WTC11 (cell line): ENCODE measurements at regions not wholly inside any gene's neighbourhood (a gene's known extent, or its start where the extent isn't known, plus 50 kb on each side); places are given as distances from the start of the nearest gene placed in this dataset.

ENCODE experiments used
- ATAC-seq: fragments of 200-7000 bp; cut with Tn5 transposase; 2 replicates; pipeline ENCODE4 v1.10.0; 2021; ENCODE audit warnings: mild to moderate bottlenecking, moderate library complexity
- CTCF ChIA-PET: fragments of 300-600 bp; sonication (Branson Sonifier 250); formaldehyde crosslinking; loops from one replicate; lab custom pipeline; 2021; ENCODE audit warnings: antibody characterized with exemption; lab: Charles Lee
- POLR2A ChIA-PET: fragments of 350-600 bp; sonication (Branson Sonifier 250); formaldehyde crosslinking; loops from one replicate; lab custom pipeline; 2021; ENCODE audit warnings: antibody characterized with exemption; lab: Charles Lee
- DNase-seq: peaks from one replicate; pipeline ENCODE4 v3.0.0; 2021; ENCODE audit warnings: low spot score
- H3K27ac Mint-ChIP-seq: 2 replicates; pipeline ENCODE4 v1.8.0; 2021; ENCODE audit warnings: mixed read lengths
- H3K27me3 Mint-ChIP-seq: 2 replicates; pipeline ENCODE4 v1.8.0; 2021; ENCODE audit warnings: low read depth, mild to moderate bottlenecking, moderate library complexity, mixed read lengths
- H3K36me3 Mint-ChIP-seq: 2 replicates; pipeline ENCODE4 v1.8.0; 2021; ENCODE audit warnings: mixed read lengths
- H3K4me1 Mint-ChIP-seq: 2 replicates; pipeline ENCODE4 v1.8.0; 2022; ENCODE audit warnings: mixed read lengths
- H3K4me3 Mint-ChIP-seq: 2 replicates; pipeline ENCODE4 v1.8.0; 2021; ENCODE audit warnings: mild to moderate bottlenecking, moderate library complexity, mixed read lengths
- H3K9me3 Mint-ChIP-seq: 2 replicates; pipeline ENCODE4 v1.8.0; 2021; ENCODE audit warnings: mixed read lengths
- ARID4B ChIP-seq: sonication (generic); formaldehyde crosslinking; IDR thresholded peaks from 2 replicates; pipeline ENCODE4 v1.8.0; 2023; ENCODE audit warnings: missing genetic modification reagents, mild to moderate bottlenecking, borderline replicate concordance
- ATF3 ChIP-seq: sonication (generic); formaldehyde crosslinking; conservative IDR thresholded peaks from 2 replicates; pipeline ENCODE4 v1.8.1; 2022; ENCODE audit warnings: mild to moderate bottlenecking, missing genetic modification reagents
- CREB1 ChIP-seq: sonication (generic); formaldehyde crosslinking; IDR thresholded peaks from 2 replicates; pipeline ENCODE4 v1.8.0; 2023; ENCODE audit warnings: mild to moderate bottlenecking, missing genetic modification reagents
- CREM ChIP-seq: sonication (generic); formaldehyde crosslinking; IDR thresholded peaks from 2 replicates; pipeline ENCODE4 v1.8.1; 2022; ENCODE audit warnings: mild to moderate bottlenecking, missing genetic modification reagents, moderate library complexity
- ELF4 ChIP-seq: sonication (generic); formaldehyde crosslinking; IDR thresholded peaks from 2 replicates; pipeline ENCODE4 v1.8.1; 2022; ENCODE audit warnings: low read depth, mild to moderate bottlenecking, moderate library complexity, missing genetic modification reagents
- EMX1 ChIP-seq: fragments of 250-450 bp; sonication (Bioruptor Pico); IDR thresholded peaks from 2 replicates; pipeline ENCODE4 v1.8.0; 2021; ENCODE audit warnings: mild to moderate bottlenecking
- ETV6 ChIP-seq: sonication (generic); formaldehyde crosslinking; IDR thresholded peaks from 2 replicates; pipeline ENCODE4 v1.8.1; 2022; ENCODE audit warnings: mild to moderate bottlenecking, missing genetic modification reagents
- FOXJ3 ChIP-seq: sonication (generic); formaldehyde crosslinking; IDR thresholded peaks from 2 replicates; pipeline ENCODE4 v1.9.0; 2021; ENCODE audit warnings: missing genetic modification reagents, mild to moderate bottlenecking, borderline replicate concordance
- GABPB1 ChIP-seq: sonication (generic); formaldehyde crosslinking; IDR thresholded peaks from 2 replicates; pipeline ENCODE4 v1.8.1; 2023; ENCODE audit warnings: mild to moderate bottlenecking, missing genetic modification reagents
- NFYB ChIP-seq: sonication (generic); formaldehyde crosslinking; conservative IDR thresholded peaks from 2 replicates; pipeline ENCODE4 v1.8.0; 2022; ENCODE audit warnings: low read depth, missing genetic modification reagents
- NR2C2 ChIP-seq: sonication (generic); formaldehyde crosslinking; IDR thresholded peaks from 2 replicates; pipeline ENCODE4 v1.8.0; 2022; ENCODE audit warnings: mild to moderate bottlenecking, missing genetic modification reagents
- PREB ChIP-seq: sonication (generic); formaldehyde crosslinking; IDR thresholded peaks from 2 replicates; pipeline ENCODE4 v1.8.1; 2022; ENCODE audit warnings: mild to moderate bottlenecking, missing genetic modification reagents, moderate library complexity, borderline replicate concordance
- SMAD3 ChIP-seq: sonication (generic); formaldehyde crosslinking; IDR thresholded peaks from 2 replicates; pipeline ENCODE4 v1.8.0; 2022; ENCODE audit warnings: missing genetic modification reagents, mild to moderate bottlenecking, borderline replicate concordance
- TCF7 ChIP-seq: sonication (generic); formaldehyde crosslinking; IDR thresholded peaks from 2 replicates; pipeline ENCODE4 v1.8.0; 2022; ENCODE audit warnings: mild to moderate bottlenecking, low read depth, missing genetic modification reagents, moderate library complexity
- TEAD4 ChIP-seq: sonication (generic); formaldehyde crosslinking; IDR thresholded peaks from 2 replicates; pipeline ENCODE4 v1.8.0; 2022; ENCODE audit warnings: mild to moderate bottlenecking, missing genetic modification reagents
- ZNF317 ChIP-seq: sonication (generic); formaldehyde crosslinking; IDR thresholded peaks from 2 replicates; pipeline ENCODE4 v1.8.1; 2023; ENCODE audit warnings: low read depth, mild to moderate bottlenecking, moderate library complexity, missing genetic modification reagents, borderline replicate concordance
- TF ChIP-seq, protein P1 (sequence below): fragments of 250-450 bp; sonication (Bioruptor Pico); IDR thresholded peaks from 2 replicates; pipeline ENCODE4 v1.9.0; 2021; ENCODE audit warnings: mild to moderate bottlenecking, borderline replicate concordance
- TF ChIP-seq, protein P2 (sequence below): sonication (generic); formaldehyde crosslinking; IDR thresholded peaks from 2 replicates; pipeline ENCODE4 v1.8.0; 2022; ENCODE audit warnings: mild to moderate bottlenecking, missing genetic modification reagents
- TF ChIP-seq, protein P3 (sequence below): sonication (generic); formaldehyde crosslinking; IDR thresholded peaks from 2 replicates; pipeline ENCODE4 v1.8.1; 2023; ENCODE audit warnings: mild to moderate bottlenecking, missing genetic modification reagents, borderline replicate concordance
- TF ChIP-seq, protein P4 (sequence below): sonication (generic); formaldehyde crosslinking; IDR thresholded peaks from 2 replicates; pipeline ENCODE4 v1.8.1; 2022; ENCODE audit warnings: low read depth, missing genetic modification reagents, borderline replicate concordance

GRCh38 chr12:92369056-92369455 is 223.4 kb upstream of the BTG1 start (continued):
- TF ChIP-seq, protein P1, sequence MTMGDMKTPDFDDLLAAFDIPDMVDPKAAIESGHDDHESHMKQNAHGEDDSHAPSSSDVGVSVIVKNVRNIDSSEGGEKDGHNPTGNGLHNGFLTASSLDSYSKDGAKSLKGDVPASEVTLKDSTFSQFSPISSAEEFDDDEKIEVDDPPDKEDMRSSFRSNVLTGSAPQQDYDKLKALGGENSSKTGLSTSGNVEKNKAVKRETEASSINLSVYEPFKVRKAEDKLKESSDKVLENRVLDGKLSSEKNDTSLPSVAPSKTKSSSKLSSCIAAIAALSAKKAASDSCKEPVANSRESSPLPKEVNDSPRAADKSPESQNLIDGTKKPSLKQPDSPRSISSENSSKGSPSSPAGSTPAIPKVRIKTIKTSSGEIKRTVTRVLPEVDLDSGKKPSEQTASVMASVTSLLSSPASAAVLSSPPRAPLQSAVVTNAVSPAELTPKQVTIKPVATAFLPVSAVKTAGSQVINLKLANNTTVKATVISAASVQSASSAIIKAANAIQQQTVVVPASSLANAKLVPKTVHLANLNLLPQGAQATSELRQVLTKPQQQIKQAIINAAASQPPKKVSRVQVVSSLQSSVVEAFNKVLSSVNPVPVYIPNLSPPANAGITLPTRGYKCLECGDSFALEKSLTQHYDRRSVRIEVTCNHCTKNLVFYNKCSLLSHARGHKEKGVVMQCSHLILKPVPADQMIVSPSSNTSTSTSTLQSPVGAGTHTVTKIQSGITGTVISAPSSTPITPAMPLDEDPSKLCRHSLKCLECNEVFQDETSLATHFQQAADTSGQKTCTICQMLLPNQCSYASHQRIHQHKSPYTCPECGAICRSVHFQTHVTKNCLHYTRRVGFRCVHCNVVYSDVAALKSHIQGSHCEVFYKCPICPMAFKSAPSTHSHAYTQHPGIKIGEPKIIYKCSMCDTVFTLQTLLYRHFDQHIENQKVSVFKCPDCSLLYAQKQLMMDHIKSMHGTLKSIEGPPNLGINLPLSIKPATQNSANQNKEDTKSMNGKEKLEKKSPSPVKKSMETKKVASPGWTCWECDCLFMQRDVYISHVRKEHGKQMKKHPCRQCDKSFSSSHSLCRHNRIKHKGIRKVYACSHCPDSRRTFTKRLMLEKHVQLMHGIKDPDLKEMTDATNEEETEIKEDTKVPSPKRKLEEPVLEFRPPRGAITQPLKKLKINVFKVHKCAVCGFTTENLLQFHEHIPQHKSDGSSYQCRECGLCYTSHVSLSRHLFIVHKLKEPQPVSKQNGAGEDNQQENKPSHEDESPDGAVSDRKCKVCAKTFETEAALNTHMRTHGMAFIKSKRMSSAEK (CRISPR knock-in tag), result no peak
- TF ChIP-seq NFYB (no peak), ATF3 (no peak), TCF7 (no peak), CREM (CRISPR knock-in tag) (no peak), NR2C2 (CRISPR knock-in tag) (no peak), FOXJ3 (CRISPR knock-in tag) (no peak), EMX1 (no peak)

DNA sequence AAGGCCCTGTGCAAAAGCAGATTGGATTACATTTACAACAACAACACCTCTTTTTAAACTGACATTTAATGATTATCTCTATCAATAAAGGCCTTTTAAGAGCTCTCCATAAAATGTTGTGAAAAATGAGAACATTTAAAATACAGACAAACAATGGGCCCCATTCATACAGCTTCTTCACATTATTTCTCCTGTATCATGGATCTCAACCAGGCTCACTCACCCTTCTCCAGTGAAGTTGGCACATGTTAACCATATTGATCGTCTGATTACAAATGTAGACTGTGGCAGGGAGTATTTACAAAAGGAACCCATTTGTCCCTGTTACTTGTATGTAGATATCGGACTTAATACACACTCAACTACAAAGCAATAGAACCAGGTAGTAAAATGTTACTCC is 220.2 kb upstream of the BTG1 start:
- no peaks in the 10 kb centered on the region for H3K27me3 Mint-ChIP-seq
- peaks cover 26% of the 10 kb centered on the region for H3K4me1 Mint-ChIP-seq
- H3K36me3 Mint-ChIP-seq, result no peaks in the 10 kb centered on the region
- no peaks in the 10 kb centered on the region for H3K9me3 Mint-ChIP-seq
- ChIA-PET CTCF (no interaction called here), POLR2A (no interaction called here)
- ATAC-seq (no peak), DNase-seq (no peak)
- H3K4me3 Mint-ChIP-seq, result no peak overlapping the region
- H3K27ac Mint-ChIP-seq, result no peak overlapping the region
- no peak for TF ChIP-seq ETV6 (CRISPR knock-in tag)
- TF ChIP-seq SMAD3 (CRISPR knock-in tag), result no peak
- no peak for TF ChIP-seq TEAD4
- TF ChIP-seq ARID4B (CRISPR knock-in tag), result no peak
- TF ChIP-seq, protein P2, sequence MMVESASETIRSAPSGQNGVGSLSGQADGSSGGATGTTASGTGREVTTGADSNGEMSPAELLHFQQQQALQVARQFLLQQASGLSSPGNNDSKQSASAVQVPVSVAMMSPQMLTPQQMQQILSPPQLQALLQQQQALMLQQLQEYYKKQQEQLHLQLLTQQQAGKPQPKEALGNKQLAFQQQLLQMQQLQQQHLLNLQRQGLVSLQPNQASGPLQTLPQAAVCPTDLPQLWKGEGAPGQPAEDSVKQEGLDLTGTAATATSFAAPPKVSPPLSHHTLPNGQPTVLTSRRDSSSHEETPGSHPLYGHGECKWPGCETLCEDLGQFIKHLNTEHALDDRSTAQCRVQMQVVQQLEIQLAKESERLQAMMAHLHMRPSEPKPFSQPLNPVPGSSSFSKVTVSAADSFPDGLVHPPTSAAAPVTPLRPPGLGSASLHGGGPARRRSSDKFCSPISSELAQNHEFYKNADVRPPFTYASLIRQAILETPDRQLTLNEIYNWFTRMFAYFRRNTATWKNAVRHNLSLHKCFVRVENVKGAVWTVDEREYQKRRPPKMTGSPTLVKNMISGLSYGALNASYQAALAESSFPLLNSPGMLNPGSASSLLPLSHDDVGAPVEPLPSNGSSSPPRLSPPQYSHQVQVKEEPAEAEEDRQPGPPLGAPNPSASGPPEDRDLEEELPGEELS (CRISPR knock-in tag), result no peak
- TF ChIP-seq ZNF317 (CRISPR knock-in tag), result no peak
- TF ChIP-seq GABPB1, result no peak
- TF ChIP-seq, protein P3, sequence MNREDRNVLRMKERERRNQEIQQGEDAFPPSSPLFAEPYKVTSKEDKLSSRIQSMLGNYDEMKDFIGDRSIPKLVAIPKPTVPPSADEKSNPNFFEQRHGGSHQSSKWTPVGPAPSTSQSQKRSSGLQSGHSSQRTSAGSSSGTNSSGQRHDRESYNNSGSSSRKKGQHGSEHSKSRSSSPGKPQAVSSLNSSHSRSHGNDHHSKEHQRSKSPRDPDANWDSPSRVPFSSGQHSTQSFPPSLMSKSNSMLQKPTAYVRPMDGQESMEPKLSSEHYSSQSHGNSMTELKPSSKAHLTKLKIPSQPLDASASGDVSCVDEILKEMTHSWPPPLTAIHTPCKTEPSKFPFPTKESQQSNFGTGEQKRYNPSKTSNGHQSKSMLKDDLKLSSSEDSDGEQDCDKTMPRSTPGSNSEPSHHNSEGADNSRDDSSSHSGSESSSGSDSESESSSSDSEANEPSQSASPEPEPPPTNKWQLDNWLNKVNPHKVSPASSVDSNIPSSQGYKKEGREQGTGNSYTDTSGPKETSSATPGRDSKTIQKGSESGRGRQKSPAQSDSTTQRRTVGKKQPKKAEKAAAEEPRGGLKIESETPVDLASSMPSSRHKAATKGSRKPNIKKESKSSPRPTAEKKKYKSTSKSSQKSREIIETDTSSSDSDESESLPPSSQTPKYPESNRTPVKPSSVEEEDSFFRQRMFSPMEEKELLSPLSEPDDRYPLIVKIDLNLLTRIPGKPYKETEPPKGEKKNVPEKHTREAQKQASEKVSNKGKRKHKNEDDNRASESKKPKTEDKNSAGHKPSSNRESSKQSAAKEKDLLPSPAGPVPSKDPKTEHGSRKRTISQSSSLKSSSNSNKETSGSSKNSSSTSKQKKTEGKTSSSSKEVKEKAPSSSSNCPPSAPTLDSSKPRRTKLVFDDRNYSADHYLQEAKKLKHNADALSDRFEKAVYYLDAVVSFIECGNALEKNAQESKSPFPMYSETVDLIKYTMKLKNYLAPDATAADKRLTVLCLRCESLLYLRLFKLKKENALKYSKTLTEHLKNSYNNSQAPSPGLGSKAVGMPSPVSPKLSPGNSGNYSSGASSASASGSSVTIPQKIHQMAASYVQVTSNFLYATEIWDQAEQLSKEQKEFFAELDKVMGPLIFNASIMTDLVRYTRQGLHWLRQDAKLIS (CRISPR knock-in tag), result no peak
- no peak for TF ChIP-seq CREB1 (CRISPR knock-in tag)
- TF ChIP-seq ELF4 (CRISPR knock-in tag), result no peak
- TF ChIP-seq, protein P4, sequence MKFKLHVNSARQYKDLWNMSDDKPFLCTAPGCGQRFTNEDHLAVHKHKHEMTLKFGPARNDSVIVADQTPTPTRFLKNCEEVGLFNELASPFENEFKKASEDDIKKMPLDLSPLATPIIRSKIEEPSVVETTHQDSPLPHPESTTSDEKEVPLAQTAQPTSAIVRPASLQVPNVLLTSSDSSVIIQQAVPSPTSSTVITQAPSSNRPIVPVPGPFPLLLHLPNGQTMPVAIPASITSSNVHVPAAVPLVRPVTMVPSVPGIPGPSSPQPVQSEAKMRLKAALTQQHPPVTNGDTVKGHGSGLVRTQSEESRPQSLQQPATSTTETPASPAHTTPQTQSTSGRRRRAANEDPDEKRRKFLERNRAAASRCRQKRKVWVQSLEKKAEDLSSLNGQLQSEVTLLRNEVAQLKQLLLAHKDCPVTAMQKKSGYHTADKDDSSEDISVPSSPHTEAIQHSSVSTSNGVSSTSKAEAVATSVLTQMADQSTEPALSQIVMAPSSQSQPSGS (CRISPR knock-in tag), result no peak
- TF ChIP-seq PREB (CRISPR knock-in tag), result no peak
